ENCODE measurements at regions not wholly inside any gene's neighbourhood (a gene's known extent, or its start where the extent isn't known, plus 50 kb on each side); places are given as distances from the start of the nearest gene placed in this dataset.

GRCh38 chr3:84073664-84074063, 885.1 kb upstream of the CADM2 start:
- H3K27me3 Mint-ChIP-seq (ENCODE audit: insufficient read depth) = no peaks in the 10 kb centered on the region
- TF ChIP-seq, protein P1, sequence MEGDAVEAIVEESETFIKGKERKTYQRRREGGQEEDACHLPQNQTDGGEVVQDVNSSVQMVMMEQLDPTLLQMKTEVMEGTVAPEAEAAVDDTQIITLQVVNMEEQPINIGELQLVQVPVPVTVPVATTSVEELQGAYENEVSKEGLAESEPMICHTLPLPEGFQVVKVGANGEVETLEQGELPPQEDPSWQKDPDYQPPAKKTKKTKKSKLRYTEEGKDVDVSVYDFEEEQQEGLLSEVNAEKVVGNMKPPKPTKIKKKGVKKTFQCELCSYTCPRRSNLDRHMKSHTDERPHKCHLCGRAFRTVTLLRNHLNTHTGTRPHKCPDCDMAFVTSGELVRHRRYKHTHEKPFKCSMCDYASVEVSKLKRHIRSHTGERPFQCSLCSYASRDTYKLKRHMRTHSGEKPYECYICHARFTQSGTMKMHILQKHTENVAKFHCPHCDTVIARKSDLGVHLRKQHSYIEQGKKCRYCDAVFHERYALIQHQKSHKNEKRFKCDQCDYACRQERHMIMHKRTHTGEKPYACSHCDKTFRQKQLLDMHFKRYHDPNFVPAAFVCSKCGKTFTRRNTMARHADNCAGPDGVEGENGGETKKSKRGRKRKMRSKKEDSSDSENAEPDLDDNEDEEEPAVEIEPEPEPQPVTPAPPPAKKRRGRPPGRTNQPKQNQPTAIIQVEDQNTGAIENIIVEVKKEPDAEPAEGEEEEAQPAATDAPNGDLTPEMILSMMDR (IDR thresholded peaks at IDR 0.05) = no peak
- H3K4me3 Mint-ChIP-seq = no peak overlapping the region
- H3K4me1 Mint-ChIP-seq (ENCODE audit: low read depth) = no peaks in the 10 kb centered on the region
- no peak for DNase-seq
- H3K9me3 Mint-ChIP-seq = peaks cover 37% of the 10 kb centered on the region
- H3K36me3 Mint-ChIP-seq (ENCODE audit: low read depth) = no peaks in the 10 kb centered on the region
- no peak overlapping the region for H3K27ac Mint-ChIP-seq

DNA sequence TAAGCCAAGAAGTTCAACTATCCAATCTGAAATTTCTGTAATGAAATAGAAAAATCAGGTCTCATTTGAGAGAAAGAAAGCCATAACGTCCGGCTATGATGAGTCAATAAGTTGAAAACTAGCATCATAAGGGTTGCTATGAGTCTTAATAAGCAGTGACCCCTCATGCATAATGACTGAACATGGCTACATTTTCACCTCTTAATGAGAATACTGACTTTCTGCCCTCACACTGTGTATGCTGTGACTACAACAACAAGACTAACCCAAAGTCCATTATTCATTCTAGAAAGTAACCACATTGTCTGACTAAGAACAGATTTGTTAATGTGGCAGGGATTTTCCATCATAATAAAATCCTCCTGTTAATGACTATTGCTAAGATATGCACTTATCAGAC, 884.0 kb upstream of the CADM2 start:
- H3K9me3 Mint-ChIP-seq = peaks cover 33% of the 10 kb centered on the region
- no peaks in the 10 kb centered on the region for H3K27me3 Mint-ChIP-seq (ENCODE audit: insufficient read depth)
- H3K4me3 Mint-ChIP-seq = no peak overlapping the region
- H3K36me3 Mint-ChIP-seq (ENCODE audit: low read depth) = no peaks in the 10 kb centered on the region
- no peaks in the 10 kb centered on the region for H3K4me1 Mint-ChIP-seq (ENCODE audit: low read depth)
- DNase-seq = no peak
- TF ChIP-seq, protein P1 (IDR thresholded peaks at IDR 0.05) = no peak
- H3K27ac Mint-ChIP-seq = no peak overlapping the region

- no peaks in the 10 kb centered on the region for H3K4me1 Mint-ChIP-seq (ENCODE audit: low read depth)
- no peak overlapping the region for H3K27ac Mint-ChIP-seq
- peaks cover 25% of the 10 kb centered on the region for H3K9me3 Mint-ChIP-seq
- no peak for DNase-seq
- no peaks in the 10 kb centered on the region for H3K36me3 Mint-ChIP-seq (ENCODE audit: low read depth)
- H3K27me3 Mint-ChIP-seq (ENCODE audit: insufficient read depth) = no peaks in the 10 kb centered on the region
- H3K4me3 Mint-ChIP-seq = no peak overlapping the region
- TF ChIP-seq, protein P1 (IDR thresholded peaks at IDR 0.05) = no peak
Measured at GRCh38 chr3:84077479-84077878, 881.3 kb upstream of the CADM2 start.

GRCh38 chr3:84082726-84083125, 876.1 kb upstream of the CADM2 start:
- H3K27ac Mint-ChIP-seq = no peak overlapping the region
- no peak for DNase-seq
- TF ChIP-seq, protein P1 (IDR thresholded peaks at IDR 0.05) = no peak
- H3K9me3 Mint-ChIP-seq = peaks cover 12% of the 10 kb centered on the region
- no peaks in the 10 kb centered on the region for H3K4me1 Mint-ChIP-seq (ENCODE audit: low read depth)
- H3K36me3 Mint-ChIP-seq (ENCODE audit: low read depth) = no peaks in the 10 kb centered on the region; the same call in 1 of the 2 replicates
- no peak overlapping the region for H3K4me3 Mint-ChIP-seq
- H3K27me3 Mint-ChIP-seq (ENCODE audit: insufficient read depth) = no peaks in the 10 kb centered on the region

GRCh38 chr3:84092907-84093306, 865.9 kb upstream of the CADM2 start:
- Mint-ChIP-seq H3K27ac (no peak overlapping the region), H3K9me3 (peaks cover 19% of the 10 kb centered on the region), H3K27me3 (ENCODE audit: insufficient read depth) (no peaks in the 10 kb centered on the region), H3K36me3 (ENCODE audit: low read depth) (no peaks in the 10 kb centered on the region; the same call in 1 of the 2 replicates), H3K4me1 (ENCODE audit: low read depth) (no peaks in the 10 kb centered on the region), H3K4me3 (no peak overlapping the region)
- DNase-seq = no peak
- TF ChIP-seq, protein P1 (IDR thresholded peaks at IDR 0.05) = no peak

DNA sequence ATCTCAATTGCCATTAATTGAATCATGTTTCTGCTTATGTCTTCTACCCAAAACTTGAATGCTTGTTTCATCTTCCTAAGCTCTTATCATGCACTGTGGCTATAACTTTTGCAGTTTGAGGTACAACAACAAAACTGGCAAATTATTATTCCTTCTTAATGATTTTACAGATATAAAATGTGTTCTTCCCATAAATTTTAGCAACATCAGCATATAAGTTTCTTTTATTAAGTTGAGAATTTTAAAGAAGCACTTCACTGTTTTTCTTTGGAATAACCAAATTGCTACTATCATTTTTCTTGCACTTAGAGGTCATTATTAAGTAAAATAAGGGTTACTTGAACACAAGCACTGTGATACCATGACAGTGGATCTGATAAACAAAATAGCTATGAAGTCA, 862.6 kb upstream of the CADM2 start:
- H3K9me3 Mint-ChIP-seq = peaks cover 12% of the 10 kb centered on the region; the same call in 1 of the 2 replicates
- no peak overlapping the region for H3K27ac Mint-ChIP-seq

More for the DNA sequence above, 862.6 kb upstream of the CADM2 start:
- Mint-ChIP-seq H3K36me3 (ENCODE audit: low read depth) (no peaks in the 10 kb centered on the region), H3K4me1 (ENCODE audit: low read depth) (no peaks in the 10 kb centered on the region), H3K4me3 (no peak overlapping the region), H3K27me3 (ENCODE audit: insufficient read depth) (no peaks in the 10 kb centered on the region)
- TF ChIP-seq, protein P1 (IDR thresholded peaks at IDR 0.05) = no peak
- no peak for DNase-seq
